Jurkat, Clone E6-1 (cell line): ENCODE measurements at regions not wholly inside any gene's neighbourhood (a gene's known extent, or its start where the extent isn't known, plus 50 kb on each side); places are given as distances from the start of the nearest gene placed in this dataset.

ENCODE experiments used
- DNase-seq: peaks from one replicate; pipeline ENCODE4 v3.0.0-alpha.2; 2011; ENCODE audit warnings: low read depth, low spot score
- H3K4me3 ChIP-seq: 2 replicates; pipeline ENCODE4 v1.5.1; 2011; ENCODE audit warnings: mild to moderate bottlenecking, low read length, control low read depth, moderate library complexity

DNA sequence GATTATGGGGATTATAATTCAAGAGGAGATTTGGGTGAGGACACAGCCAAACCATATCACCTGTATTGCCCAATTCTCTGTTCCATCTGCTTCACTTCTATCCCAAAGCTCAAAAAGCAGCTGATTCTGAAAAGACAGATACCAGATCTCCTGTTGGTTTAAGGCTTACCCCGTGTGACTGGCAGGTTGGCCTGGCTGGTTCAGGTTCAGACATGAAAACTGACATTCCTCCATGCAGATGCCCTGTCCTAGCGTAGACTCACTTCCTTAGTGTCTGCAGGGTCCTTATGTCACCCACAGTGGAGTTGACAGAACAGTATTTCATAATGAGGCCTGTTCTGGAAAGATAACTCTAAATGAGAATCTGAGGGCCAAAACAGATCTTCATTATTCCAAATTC, 61.1 kb upstream of the FLRT2 start:
- no peak for DNase-seq
- H3K4me3 ChIP-seq, result no peak overlapping the region

GRCh38 chr14:85471156-85471555, 58.8 kb upstream of the FLRT2 start:
- no peak overlapping the region for H3K4me3 ChIP-seq
- no peak for DNase-seq

- DNase-seq, result no peak
- no peak overlapping the region for H3K4me3 ChIP-seq
Observed at GRCh38 chr14:85471744-85472143, 58.2 kb upstream of the FLRT2 start.

- no peak for DNase-seq
- no peak overlapping the region for H3K4me3 ChIP-seq
Observed at GRCh38 chr14:85474431-85474830, 55.5 kb upstream of the FLRT2 start.

- H3K4me3 ChIP-seq, result no peak overlapping the region
Observed at GRCh38 chr14:85475113-85475512, 54.8 kb upstream of the FLRT2 start.

DNA sequence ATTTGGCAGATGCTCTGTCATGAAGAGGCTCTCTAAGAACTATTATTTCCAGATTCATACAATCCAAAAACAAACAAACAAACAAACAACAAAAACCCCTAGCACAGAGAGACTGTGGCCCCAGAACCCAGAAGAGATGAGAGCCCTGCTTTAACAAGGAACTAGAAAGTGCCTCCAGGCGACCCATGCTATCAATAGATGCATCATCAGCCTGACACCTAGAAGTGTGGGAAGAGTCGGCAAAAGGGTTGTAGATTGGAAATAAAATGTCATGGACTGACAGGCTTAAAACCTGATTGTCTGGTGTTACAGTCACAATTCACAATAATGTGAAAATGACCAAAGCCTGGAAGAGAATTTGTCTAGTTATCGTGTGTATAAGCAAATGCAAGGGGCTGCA, 50.6 kb upstream of the FLRT2 start:
- DNase-seq, result no peak
- H3K4me3 ChIP-seq, result no peak overlapping the region

More at GRCh38 chr14:85475113-85475512, 54.8 kb upstream of the FLRT2 start:
- no peak for DNase-seq

DNA sequence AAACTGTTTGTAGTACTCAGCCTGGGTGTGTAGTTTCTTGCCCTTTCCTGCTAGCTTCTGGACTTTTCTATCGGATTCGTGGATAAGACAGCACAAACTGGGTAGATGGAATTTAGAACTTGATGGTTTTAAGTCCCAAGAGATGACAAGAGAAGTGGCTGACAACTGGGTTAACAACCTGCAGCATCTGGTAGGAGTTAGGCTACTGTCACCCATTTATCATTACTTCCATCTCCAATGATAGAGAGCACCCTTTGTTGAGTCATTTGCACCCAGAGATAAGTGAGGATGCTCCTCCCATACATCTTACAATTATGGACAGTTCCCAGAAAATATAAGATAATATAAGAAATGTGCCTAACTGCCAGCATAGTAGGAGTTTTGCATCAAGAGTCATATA, 50.2 kb upstream of the FLRT2 start:
- H3K4me3 ChIP-seq, result no peak overlapping the region
- DNase-seq, result no peak
